ENCODE measurements at regions not wholly inside any gene's neighbourhood (a gene's known extent, or its start where the extent isn't known, plus 50 kb on each side); places are given as distances from the start of the nearest gene placed in this dataset.
"Not testable (repeated sequence)": the region's sequence is repeated elsewhere in the genome, so short reads cannot be mapped to it uniquely, and the experiment has no call there.

- Histone ChIP-seq H3K27ac (peak overlapping the region; percentile 12 to 80 (median 62)), H3K4me3 (peak overlapping the region; percentile 53 to 87), H3K4me1 (peaks cover 12% of the 10 kb centered on the region)
- H3K36me3 ChIP-seq (replicated peaks in 1 of 2; ENCODE audit: insufficient read depth in 1 of 2, low read depth in 2 of 2); ATAC-seq; H3K27me3 ChIP-seq; H3K9me3 ChIP-seq; intact Hi-C loops (cut with DNase I): not testable (repeated sequence)
- 0 to 1% methylated on average over 22 to 24 of the region's 64 CpGs for WGBS, 2 donors
- peak in 2 of 4 donors; percentile 25 to 30 for DNase-seq
Observed at GRCh38 chr17:30709096-30709495, 115.4 kb downstream of the CRLF3 start.

- ATAC-seq, result peak; percentile 82
- H3K36me3 ChIP-seq (replicated peaks in 1 of 2; ENCODE audit: insufficient read depth in 1 of 2, low read depth in 2 of 2); H3K27me3 ChIP-seq; intact Hi-C loops (cut with DNase I); H3K9me3 ChIP-seq: not testable (repeated sequence)
- H3K27ac ChIP-seq, result peak overlapping the region; percentile 12 to 80 (median 62)
- peak overlapping the region; percentile 45 to 63 for H3K4me3 ChIP-seq
- 0 to 1% methylated on average over 41 to 72 of the region's 75 CpGs for WGBS, 2 donors
- TF ChIP-seq POLR2A (IDR thresholded peaks at IDR 0.05) (peak in 2 of 3 donors; percentile 27 to 30), CTCF (IDR thresholded peaks at IDR 0.05) (peak in 1 of 7 experiments; percentile 25)
- DNase-seq, result peak; percentile 81 to 89 (median 84)
- peaks cover 12% of the 10 kb centered on the region for H3K4me1 ChIP-seq
Observed at GRCh38 chr17:30708241-30709078, 116.0 kb downstream of the CRLF3 start.

DNA sequence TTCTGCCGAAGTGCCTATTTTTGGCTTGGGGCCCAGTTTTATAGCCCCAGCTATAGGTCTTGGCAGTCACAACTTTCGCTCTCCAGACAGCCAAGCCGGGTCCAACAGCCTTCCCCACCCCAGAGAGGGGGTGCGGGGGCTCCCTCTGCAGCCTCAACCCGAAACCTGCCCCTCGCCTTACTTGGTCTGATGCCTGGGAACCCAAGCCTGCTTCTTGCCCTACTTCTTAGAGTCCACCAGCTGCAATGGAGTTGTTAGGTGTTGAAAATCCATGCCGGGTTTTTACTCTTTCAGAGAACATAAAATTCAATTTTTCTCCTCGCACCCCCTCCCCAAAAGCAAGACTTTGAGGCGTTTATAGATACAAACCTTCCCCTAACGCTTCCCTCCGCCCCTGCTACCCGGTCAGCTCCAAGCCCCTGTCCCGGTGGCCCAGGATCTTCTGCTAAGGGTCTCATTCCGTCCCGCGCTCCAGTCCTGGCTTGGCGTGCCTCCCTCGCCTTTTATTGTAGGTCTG, 116.7 kb downstream of the CRLF3 start:
- H3K27me3 ChIP-seq; DNase-seq; ATAC-seq; intact Hi-C loops (cut with DNase I); H3K36me3 ChIP-seq (replicated peaks in 1 of 2; ENCODE audit: insufficient read depth in 1 of 2, low read depth in 2 of 2); H3K9me3 ChIP-seq: not testable (repeated sequence)
- Histone ChIP-seq H3K4me1 (peaks cover 12% of the 10 kb centered on the region), H3K4me3 (peak overlapping the region; percentile 45 to 63), H3K27ac (peak overlapping the region in 3 of 4 donors; percentile 56 to 80 (median 68))
- WGBS, 2 donors, result 1% methylated on average over 11 to 18 of the region's 18 CpGs

- 39 to 49% methylated on average over 9 to 11 of the region's 11 CpGs for WGBS, 2 donors
- intact Hi-C loops (cut with DNase I); H3K9me3 ChIP-seq; ATAC-seq; DNase-seq; H3K4me3 ChIP-seq; H3K27ac ChIP-seq; H3K36me3 ChIP-seq (replicated peaks in 1 of 2; ENCODE audit: insufficient read depth in 1 of 2, low read depth in 2 of 2); H3K27me3 ChIP-seq: not testable (repeated sequence)
- peaks cover 12% of the 10 kb centered on the region for H3K4me1 ChIP-seq
Observed at GRCh38 chr17:30706461-30707335, 117.8 kb downstream of the CRLF3 start.

- H3K27ac ChIP-seq; H3K4me3 ChIP-seq; H3K27me3 ChIP-seq; ATAC-seq; DNase-seq; H3K36me3 ChIP-seq (replicated peaks in 1 of 2; ENCODE audit: insufficient read depth in 1 of 2, low read depth in 2 of 2); intact Hi-C loops (cut with DNase I); H3K9me3 ChIP-seq: not testable (repeated sequence)
- 1% methylated on average over 38 of the region's 41 CpGs; no CpG with 5 or more reads in 1 of the 2 donors for WGBS, 2 donors
- peaks cover 12% of the 10 kb centered on the region for H3K4me1 ChIP-seq
Observed at GRCh38 chr17:30706004-30706403, 118.5 kb downstream of the CRLF3 start.

- 49 to 56% methylated on average over 7 of the region's 7 CpGs for WGBS, 2 donors
- TF ChIP-seq CTCF (IDR thresholded peaks at IDR 0.05) (no peak), POLR2A (IDR thresholded peaks at IDR 0.05) (no peak)
- H3K27me3 ChIP-seq, result no peaks in the 10 kb centered on the region
- no peaks in the 10 kb centered on the region for H3K36me3 ChIP-seq (replicated peaks in 1 of 2; ENCODE audit: insufficient read depth in 1 of 2, low read depth in 2 of 2)
- intact Hi-C loops (cut with DNase I), result no loop called here
- DNase-seq (no peak), ATAC-seq (no peak)
- no peak overlapping the region for H3K27ac ChIP-seq
- H3K9me3 ChIP-seq, result no peaks in the 10 kb centered on the region
- peaks cover 14% of the 10 kb centered on the region for H3K4me1 ChIP-seq
- H3K4me3 ChIP-seq, result no peak overlapping the region
Observed at GRCh38 chr17:30701498-30701989, 122.9 kb downstream of the CRLF3 start.

DNA sequence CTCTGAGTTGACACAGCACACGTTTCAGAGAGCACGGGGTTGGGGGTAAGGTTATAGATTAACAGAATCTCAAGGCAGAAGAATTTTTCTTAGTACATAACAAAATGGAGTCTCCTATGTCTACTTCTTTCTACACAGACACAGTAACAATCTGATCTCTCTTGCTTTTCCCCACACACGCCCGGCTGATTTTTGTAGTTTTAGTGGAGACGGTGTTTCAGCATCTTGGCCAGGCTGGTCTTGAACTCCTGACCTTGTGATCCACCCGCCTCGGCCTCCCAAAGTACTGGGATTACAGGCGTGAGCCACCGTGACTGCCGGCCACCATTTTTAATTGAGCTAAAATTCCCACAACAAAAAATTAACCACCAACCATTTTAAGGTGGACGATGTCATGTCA, 123.7 kb downstream of the CRLF3 start:
- H3K4me3 ChIP-seq, result not testable (repeated sequence)

More for the DNA sequence above, 123.7 kb downstream of the CRLF3 start:
- intact Hi-C loops (cut with DNase I); ATAC-seq; H3K27me3 ChIP-seq; H3K4me1 ChIP-seq; H3K27ac ChIP-seq; H3K9me3 ChIP-seq; H3K36me3 ChIP-seq (replicated peaks in 1 of 2; ENCODE audit: insufficient read depth in 1 of 2, low read depth in 2 of 2); DNase-seq: not testable (repeated sequence)
- 43 to 58% methylated on average over 9 of the region's 11 CpGs for WGBS, 2 donors
